Fibroblast of pulmonary artery (primary cell): ENCODE measurements at regions not wholly inside any gene's neighbourhood (a gene's known extent, or its start where the extent isn't known, plus 50 kb on each side); places are given as distances from the start of the nearest gene placed in this dataset.

Source experiments
- DNase-seq: peaks from one replicate; pipeline ENCODE4 v3.0.0-alpha.2; 2010; ENCODE audit warnings: low read depth
- H3K4me3 ChIP-seq: replicated peaks from 2 replicates; pipeline ENCODE4 v1.5.1; 2011; ENCODE audit warnings: low read depth, mild to moderate bottlenecking, control low read depth, low read length, moderate library complexity
- TF ChIP-seq, protein P1 (sequence below): IDR thresholded peaks from 2 replicates; pipeline ENCODE4 v1.5.1; 2011; ENCODE audit warnings: mild to moderate bottlenecking, control low read depth, low read length, inconsistent platforms; ENCODE audit errors: missing control alignments

DNA sequence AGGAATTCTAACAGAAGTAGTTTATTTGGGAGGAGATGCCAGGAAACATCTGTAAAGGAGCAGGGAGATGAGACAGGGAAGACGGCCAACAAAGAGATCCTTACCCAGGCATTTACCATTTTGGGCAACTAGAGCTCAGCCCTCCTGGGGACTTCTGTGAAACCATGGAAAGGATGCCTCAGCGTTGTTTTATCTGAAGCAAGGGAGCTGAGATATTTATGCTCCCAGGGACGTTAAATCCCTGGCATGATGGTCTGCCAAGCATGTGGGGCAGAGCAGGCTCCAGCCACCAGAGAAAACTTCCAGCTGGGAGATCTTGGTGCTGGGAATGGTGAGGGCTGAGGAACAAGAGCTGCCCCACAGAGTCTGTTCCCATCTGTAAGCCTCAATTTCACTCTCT, 114.8 kb upstream of the FOXF1 start:
- TF ChIP-seq, protein P1, sequence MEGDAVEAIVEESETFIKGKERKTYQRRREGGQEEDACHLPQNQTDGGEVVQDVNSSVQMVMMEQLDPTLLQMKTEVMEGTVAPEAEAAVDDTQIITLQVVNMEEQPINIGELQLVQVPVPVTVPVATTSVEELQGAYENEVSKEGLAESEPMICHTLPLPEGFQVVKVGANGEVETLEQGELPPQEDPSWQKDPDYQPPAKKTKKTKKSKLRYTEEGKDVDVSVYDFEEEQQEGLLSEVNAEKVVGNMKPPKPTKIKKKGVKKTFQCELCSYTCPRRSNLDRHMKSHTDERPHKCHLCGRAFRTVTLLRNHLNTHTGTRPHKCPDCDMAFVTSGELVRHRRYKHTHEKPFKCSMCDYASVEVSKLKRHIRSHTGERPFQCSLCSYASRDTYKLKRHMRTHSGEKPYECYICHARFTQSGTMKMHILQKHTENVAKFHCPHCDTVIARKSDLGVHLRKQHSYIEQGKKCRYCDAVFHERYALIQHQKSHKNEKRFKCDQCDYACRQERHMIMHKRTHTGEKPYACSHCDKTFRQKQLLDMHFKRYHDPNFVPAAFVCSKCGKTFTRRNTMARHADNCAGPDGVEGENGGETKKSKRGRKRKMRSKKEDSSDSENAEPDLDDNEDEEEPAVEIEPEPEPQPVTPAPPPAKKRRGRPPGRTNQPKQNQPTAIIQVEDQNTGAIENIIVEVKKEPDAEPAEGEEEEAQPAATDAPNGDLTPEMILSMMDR: no peak

DNA sequence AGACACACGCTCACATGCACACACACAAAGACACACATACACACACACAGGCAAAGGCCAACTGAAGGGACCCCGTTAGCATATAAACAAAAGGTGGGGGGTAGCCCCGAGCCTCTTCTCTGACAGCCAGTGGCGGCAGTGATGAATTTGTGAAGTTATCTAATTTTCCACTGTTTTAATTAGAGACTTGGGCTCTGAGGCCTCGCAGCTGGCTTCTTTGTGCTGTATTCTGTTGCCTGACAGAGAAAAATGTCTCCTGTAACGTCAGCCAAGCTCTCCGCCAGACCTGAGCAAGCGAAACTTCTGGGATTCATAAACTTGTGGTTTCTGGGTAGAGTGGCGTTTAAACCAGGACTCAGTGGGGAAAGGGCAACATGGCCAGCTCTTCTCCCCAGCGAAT, 113.9 kb upstream of the FOXF1 start:
- DNase-seq: peak; percentile 79
- TF ChIP-seq, protein P1: no peak
- no peak overlapping the region for H3K4me3 ChIP-seq

More for the DNA sequence above, 114.8 kb upstream of the FOXF1 start:
- H3K4me3 ChIP-seq: no peak overlapping the region
- no peak for DNase-seq

DNA sequence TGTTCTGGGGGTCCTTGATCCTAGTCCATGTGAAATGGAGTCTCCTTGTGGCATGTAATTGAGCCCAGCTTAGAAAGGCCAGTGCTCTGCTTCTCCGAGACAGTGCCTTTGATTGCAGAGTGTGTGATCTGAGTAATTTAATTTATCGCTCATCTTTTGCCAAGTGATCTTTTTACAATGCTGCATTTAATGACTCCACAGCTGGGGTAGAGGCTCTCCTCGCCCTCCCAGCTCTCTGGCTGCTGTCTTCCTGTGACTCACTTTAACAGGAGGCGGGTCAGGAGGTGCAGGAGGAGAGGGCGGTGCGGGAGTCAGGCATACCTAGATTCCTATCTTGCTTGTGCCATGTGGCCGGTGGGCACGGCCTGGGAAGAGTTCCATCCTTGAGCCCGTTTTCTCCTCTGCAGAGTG, 113.4 kb upstream of the FOXF1 start:
- H3K4me3 ChIP-seq: no peak overlapping the region
- TF ChIP-seq, protein P1: no peak
- DNase-seq: peak; percentile 72

GRCh38 chr16:86398201-86398600, 112.1 kb upstream of the FOXF1 start:
- no peak overlapping the region for H3K4me3 ChIP-seq
- DNase-seq: no peak
- TF ChIP-seq, protein P1: no peak

- TF ChIP-seq, protein P1: no peak
- DNase-seq: peak; percentile 67
These were observed 111.7 kb upstream of the FOXF1 start for GRCh38 chr16:86398622-86399021.

DNA sequence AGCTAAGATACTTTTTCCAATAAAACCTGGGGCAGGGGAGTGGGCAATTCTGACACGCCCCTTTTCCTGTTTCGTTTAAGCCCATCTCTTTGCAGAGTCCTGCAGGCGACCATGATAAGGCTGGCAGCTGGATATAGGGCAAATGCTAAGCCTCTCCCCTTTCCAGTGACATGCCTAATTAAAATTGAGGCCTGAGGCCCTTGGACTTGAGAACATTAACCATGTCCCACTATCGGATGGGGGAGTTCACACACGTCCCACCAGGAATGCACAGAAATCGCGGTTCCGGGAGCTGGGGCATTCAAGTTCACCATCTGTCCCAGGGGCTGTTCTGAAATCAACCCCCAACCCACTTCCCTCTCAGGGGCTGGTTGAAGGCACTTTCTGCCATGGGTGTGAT, 109.2 kb upstream of the FOXF1 start:
- no peak for DNase-seq
- TF ChIP-seq, protein P1: no peak
- no peak overlapping the region for H3K4me3 ChIP-seq

More at GRCh38 chr16:86398622-86399021, 111.7 kb upstream of the FOXF1 start:
- H3K4me3 ChIP-seq: no peak overlapping the region

DNA sequence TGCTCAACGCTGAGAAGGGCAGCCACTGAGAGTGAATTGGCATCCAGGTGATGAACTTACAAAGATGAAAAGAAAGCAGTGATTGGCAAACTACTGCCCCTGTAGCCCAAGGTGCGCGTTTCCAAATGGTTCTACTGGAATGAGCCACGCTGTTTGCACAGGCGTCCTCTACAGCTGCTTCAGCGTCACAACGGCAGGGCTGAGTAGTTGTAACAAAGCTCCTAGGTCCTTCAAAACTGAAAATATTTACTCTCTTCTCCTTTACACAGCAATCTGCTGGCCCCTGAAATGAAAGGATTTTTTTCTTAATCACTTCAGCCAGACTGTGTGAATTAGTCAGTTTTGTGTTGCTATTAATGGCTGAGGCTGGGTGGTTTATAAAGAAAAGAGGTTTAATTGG, 107.2 kb upstream of the FOXF1 start:
- DNase-seq: no peak
- TF ChIP-seq, protein P1: no peak
- no peak overlapping the region for H3K4me3 ChIP-seq
